ENCODE measurements at regions not wholly inside any gene's neighbourhood (a gene's known extent, or its start where the extent isn't known, plus 50 kb on each side); places are given as distances from the start of the nearest gene placed in this dataset.

DNA sequence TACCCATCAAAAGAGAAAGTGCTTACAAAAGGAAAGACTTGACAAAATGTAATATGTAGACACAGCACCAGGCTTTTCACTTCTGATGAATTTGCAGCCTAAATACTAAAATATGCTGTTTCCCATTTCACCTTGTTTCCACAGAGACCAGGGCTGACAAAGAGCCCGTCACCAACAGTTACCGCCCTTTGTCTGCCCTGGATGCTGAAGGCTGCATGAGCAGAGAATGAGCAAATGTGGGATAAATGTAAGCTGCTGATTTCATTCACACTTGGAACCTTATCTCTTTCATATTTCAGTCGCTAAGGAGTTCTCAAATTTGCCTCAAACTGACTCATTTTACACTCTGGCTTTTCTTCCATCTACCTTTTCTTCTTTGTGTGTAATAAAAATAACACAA lies 213.9 kb downstream of the TMEM167A start:
- Histone ChIP-seq H3K27ac (no peak overlapping the region), H3K4me3 (ENCODE audit: low read depth, low read length) (no peak overlapping the region), H3K27me3 (replicated peaks) (no peaks in the 10 kb centered on the region), H3K36me3 (replicated peaks) (no peaks in the 10 kb centered on the region)
- no peak for DNase-seq
- TF ChIP-seq, protein P1, sequence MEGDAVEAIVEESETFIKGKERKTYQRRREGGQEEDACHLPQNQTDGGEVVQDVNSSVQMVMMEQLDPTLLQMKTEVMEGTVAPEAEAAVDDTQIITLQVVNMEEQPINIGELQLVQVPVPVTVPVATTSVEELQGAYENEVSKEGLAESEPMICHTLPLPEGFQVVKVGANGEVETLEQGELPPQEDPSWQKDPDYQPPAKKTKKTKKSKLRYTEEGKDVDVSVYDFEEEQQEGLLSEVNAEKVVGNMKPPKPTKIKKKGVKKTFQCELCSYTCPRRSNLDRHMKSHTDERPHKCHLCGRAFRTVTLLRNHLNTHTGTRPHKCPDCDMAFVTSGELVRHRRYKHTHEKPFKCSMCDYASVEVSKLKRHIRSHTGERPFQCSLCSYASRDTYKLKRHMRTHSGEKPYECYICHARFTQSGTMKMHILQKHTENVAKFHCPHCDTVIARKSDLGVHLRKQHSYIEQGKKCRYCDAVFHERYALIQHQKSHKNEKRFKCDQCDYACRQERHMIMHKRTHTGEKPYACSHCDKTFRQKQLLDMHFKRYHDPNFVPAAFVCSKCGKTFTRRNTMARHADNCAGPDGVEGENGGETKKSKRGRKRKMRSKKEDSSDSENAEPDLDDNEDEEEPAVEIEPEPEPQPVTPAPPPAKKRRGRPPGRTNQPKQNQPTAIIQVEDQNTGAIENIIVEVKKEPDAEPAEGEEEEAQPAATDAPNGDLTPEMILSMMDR (IDR thresholded peaks at IDR 0.05; ENCODE audit: low read depth, low read length, missing control alignments) = no peak
- in situ Hi-C loops (cut with HindIII; ENCODE audit: low pct_ligation_motif_present, low sequenced_read_pairs) = no loop called here

DNA sequence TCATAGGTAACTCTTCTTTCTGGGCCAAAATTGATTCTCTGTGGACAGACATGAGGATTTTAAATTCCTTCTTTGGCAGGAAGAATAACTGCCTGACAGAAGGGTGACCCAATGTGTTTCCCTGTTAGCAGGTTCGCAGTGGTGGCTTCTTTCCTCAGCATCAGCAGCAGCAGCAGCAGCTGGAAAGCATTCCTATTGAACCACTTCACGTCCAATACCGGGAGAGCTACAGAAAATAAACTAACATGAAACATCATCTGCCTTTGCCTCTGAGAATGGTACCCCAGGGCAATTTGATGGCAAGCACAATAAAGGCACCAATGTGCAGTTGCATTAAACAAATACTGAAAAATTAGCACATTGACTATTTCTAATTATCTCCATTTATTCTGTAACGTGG lies 214.5 kb downstream of the TMEM167A start:
- in situ Hi-C loops (cut with HindIII; ENCODE audit: low pct_ligation_motif_present, low sequenced_read_pairs) = no loop called here
- H3K4me3 ChIP-seq (ENCODE audit: low read depth, low read length) = no peak overlapping the region
- H3K36me3 ChIP-seq (replicated peaks) = no peaks in the 10 kb centered on the region
- TF ChIP-seq, protein P1 (IDR thresholded peaks at IDR 0.05; ENCODE audit: low read depth, low read length, missing control alignments) = no peak
- DNase-seq = no peak
- H3K27ac ChIP-seq = no peak overlapping the region
- H3K27me3 ChIP-seq (replicated peaks) = no peaks in the 10 kb centered on the region

DNA sequence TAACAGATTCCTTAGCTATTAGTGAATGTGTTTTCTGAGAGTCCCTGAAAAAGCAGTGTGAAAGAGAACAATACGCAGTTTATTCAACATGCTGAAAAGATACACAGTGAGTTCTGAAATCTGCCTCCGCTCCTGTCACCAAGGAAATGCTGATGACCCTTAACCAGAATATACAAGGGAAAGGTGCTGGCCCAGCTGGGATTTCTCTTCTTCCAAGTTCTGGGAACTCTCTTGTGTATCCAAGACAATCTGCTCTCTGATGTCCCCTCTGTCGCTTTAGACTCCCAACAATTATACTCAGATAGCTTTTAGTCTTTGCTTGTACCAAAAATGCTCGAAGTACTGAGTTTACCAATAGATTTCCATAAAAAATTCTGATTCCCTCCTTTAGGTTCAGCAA lies 214.9 kb downstream of the TMEM167A start:
- H3K4me3 ChIP-seq (ENCODE audit: low read depth, low read length) = no peak overlapping the region
- H3K27ac ChIP-seq = no peak overlapping the region
- H3K27me3 ChIP-seq (replicated peaks) = no peaks in the 10 kb centered on the region
- TF ChIP-seq, protein P1 (IDR thresholded peaks at IDR 0.05; ENCODE audit: low read depth, low read length, missing control alignments) = no peak
- H3K36me3 ChIP-seq (replicated peaks) = no peaks in the 10 kb centered on the region
- no peak for DNase-seq
- in situ Hi-C loops (cut with HindIII; ENCODE audit: low pct_ligation_motif_present, low sequenced_read_pairs) = no loop called here

DNA sequence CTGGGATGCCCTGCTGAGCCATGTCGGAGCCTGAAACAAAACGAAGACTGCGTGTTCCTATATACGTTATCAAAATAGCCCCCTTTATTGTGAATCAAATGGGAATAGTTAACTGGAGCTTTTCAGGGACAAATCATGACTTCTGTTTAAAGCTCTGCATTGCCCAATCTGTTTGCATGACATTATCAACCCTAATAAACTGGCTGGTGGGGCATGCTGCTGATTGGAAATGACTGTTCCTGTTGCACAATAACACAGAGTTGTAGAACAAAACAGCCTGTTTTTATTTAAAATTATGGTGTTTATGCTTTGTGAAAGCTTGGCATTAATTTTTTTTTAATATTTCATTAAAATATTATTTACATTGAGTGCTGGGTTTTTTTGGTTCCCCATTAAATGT lies 215.5 kb downstream of the TMEM167A start:
- Histone ChIP-seq H3K36me3 (replicated peaks) (no peaks in the 10 kb centered on the region), H3K27me3 (replicated peaks) (no peaks in the 10 kb centered on the region), H3K4me3 (ENCODE audit: low read depth, low read length) (no peak overlapping the region), H3K27ac (no peak overlapping the region)
- no peak for DNase-seq
- in situ Hi-C loops (cut with HindIII; ENCODE audit: low pct_ligation_motif_present, low sequenced_read_pairs) = no loop called here
- TF ChIP-seq, protein P1 (IDR thresholded peaks at IDR 0.05; ENCODE audit: low read depth, low read length, missing control alignments) = no peak

DNA sequence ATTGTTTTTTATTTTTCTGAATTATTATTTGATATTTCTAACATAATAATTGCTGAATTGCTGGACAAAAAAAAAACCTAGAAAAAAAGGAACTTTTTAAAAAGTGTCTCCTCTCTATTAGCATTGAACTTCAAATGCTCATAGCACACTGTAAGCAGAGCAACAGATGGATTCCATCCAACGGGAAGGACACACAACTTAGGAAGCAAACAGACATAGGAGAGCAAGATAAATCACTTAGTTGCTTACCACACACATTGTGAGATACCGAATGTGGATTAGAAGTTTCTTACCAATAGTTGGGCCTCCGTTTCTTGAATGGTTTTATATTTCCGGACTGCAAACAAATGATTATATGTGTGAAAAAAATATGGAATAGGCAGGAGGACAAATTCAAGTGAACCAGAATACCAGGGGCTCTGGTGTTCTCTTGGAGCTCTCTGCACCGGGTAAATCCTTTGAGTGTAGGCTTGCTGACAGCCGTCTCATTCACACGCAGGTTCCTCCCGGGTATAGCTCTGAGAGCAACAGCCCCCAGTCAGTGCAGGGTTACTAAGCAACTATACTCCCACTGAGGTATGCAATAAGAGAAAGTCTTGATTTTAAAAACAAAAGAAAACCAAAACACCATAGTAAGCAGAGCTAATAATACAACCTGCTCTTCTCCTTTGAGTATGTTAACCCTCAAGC lies 217.6 kb downstream of the TMEM167A start:
- in situ Hi-C loops (cut with HindIII; ENCODE audit: low pct_ligation_motif_present, low sequenced_read_pairs) = no loop called here

More for the DNA sequence above, 217.6 kb downstream of the TMEM167A start:
- Histone ChIP-seq H3K27me3 (replicated peaks) (no peaks in the 10 kb centered on the region), H3K4me3 (ENCODE audit: low read depth, low read length) (no peak overlapping the region), H3K36me3 (replicated peaks) (no peaks in the 10 kb centered on the region), H3K27ac (no peak overlapping the region)
- TF ChIP-seq, protein P1 (IDR thresholded peaks at IDR 0.05; ENCODE audit: low read depth, low read length, missing control alignments) = no peak
- no peak for DNase-seq
